DMS153 (cell line): ENCODE measurements at regions not wholly inside any gene's neighbourhood (a gene's known extent, or its start where the extent isn't known, plus 50 kb on each side); places are given as distances from the start of the nearest gene placed in this dataset.

ENCODE experiments used
- DNase-seq: peaks from one replicate; lab custom pipeline; 2025; lab: John Stamatoyannopoulos, UW

GRCh38 chr4:57607566-57608180, 497.5 kb upstream of the IGFBP7 start:
- no peak for DNase-seq

- no peak for DNase-seq
These were observed 495.2 kb upstream of the IGFBP7 start for GRCh38 chr4:57605376-57605775.

GRCh38 chr4:57602141-57602540, 492.0 kb upstream of the IGFBP7 start:
- DNase-seq: no peak

GRCh38 chr4:57591073-57591472, 480.9 kb upstream of the IGFBP7 start:
- no peak for DNase-seq

- DNase-seq: no peak
These were observed 478.4 kb upstream of the IGFBP7 start for GRCh38 chr4:57588557-57588956.

GRCh38 chr4:57580710-57581599, 470.8 kb upstream of the IGFBP7 start:
- DNase-seq: no peak

- no peak for DNase-seq
These were observed 465.2 kb upstream of the IGFBP7 start for GRCh38 chr4:57575426-57575825.

GRCh38 chr4:57554556-57555092, 444.4 kb upstream of the IGFBP7 start:
- DNase-seq: no peak

- DNase-seq: no peak
These were observed 443.5 kb upstream of the IGFBP7 start for GRCh38 chr4:57553728-57554127.

- peak; percentile 20 for DNase-seq
These were observed 440.0 kb upstream of the IGFBP7 start for GRCh38 chr4:57550198-57550597.

GRCh38 chr4:57548856-57549255, 438.7 kb upstream of the IGFBP7 start:
- no peak for DNase-seq

GRCh38 chr4:57544811-57545654, 434.8 kb upstream of the IGFBP7 start:
- no peak for DNase-seq

GRCh38 chr4:57504797-57505530, 394.8 kb upstream of the IGFBP7 start:
- DNase-seq: no peak

GRCh38 chr4:57504139-57504538, 394.0 kb upstream of the IGFBP7 start:
- peak; percentile 55 for DNase-seq

- DNase-seq: no peak
These were observed 391.5 kb upstream of the IGFBP7 start for GRCh38 chr4:57501720-57502119.

GRCh38 chr4:57499786-57500185, 389.6 kb upstream of the IGFBP7 start:
- DNase-seq: no peak

- DNase-seq: no peak
These were observed 388.1 kb upstream of the IGFBP7 start for GRCh38 chr4:57498251-57498650.

GRCh38 chr4:57496697-57497471, 386.7 kb upstream of the IGFBP7 start:
- no peak for DNase-seq

GRCh38 chr4:57494821-57495220, 384.6 kb upstream of the IGFBP7 start:
- no peak for DNase-seq

GRCh38 chr4:57492251-57492878, 382.2 kb upstream of the IGFBP7 start:
- DNase-seq: no peak
